HG03558 (cell line): ENCODE measurements at regions not wholly inside any gene's neighbourhood (a gene's known extent, or its start where the extent isn't known, plus 50 kb on each side); places are given as distances from the start of the nearest gene placed in this dataset.
"Not testable (repeated sequence)": the region's sequence is repeated elsewhere in the genome, so short reads cannot be mapped to it uniquely, and the experiment has no call there.

ENCODE experiments used
- ATAC-seq: cut with Tn5 transposase; IDR thresholded peaks from one replicate; pipeline ENCODE4 v1.9.1; 2021; ENCODE audit warnings: moderate number of reproducible peaks; ENCODE audit not compliant: unreplicated experiment; ENCODE audit errors: extremely low read depth

DNA sequence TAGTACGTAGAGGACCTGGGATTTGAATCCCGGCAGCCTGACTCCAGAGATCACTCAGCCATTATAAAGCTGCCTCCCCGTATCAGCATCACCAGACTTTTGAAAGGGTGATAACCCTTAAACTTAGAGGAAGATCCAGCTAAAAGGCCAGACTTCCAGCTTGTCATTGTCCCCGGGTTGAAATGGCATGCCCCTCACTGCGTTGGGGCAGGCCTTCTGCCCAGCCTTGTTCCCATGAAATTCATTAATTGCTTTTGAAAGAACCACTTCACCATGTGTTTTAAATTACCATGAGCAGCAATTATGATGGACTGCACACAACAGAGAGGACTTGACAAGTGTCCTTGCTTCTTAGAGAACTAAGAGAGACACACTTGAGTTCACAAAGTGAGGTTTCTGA lies 269.6 kb upstream of the CRY1 start:
- ATAC-seq = no peak

DNA sequence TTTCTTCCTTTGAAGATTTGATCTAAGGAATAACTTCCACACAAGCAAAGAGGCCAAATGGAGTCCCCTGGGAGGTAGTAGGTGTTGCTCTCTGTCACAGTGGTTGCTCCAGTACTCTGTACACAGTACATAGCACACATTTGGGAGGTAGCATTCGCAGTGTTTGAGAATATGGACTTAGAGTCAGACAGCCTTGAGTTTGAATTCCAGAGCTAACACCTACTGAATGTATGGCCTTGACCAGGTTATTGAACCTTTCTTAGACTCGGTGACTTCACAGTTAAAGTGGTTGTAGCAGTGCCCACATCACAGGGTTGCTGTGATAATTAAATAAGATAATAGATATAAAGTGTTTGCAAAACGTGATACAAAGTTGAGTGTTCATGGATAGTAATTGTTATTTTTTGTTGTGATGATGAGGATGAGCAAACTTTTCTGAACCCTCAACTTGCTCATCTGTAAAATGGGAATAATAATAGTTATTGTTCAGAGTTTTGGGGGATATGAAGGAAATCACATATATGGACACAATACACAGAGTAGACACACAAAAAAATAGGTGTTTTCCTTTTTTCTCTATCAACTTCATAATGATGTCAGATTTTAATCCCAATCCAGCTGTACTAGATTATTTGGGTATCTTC lies 271.6 kb upstream of the CRY1 start:
- ATAC-seq = no peak

DNA sequence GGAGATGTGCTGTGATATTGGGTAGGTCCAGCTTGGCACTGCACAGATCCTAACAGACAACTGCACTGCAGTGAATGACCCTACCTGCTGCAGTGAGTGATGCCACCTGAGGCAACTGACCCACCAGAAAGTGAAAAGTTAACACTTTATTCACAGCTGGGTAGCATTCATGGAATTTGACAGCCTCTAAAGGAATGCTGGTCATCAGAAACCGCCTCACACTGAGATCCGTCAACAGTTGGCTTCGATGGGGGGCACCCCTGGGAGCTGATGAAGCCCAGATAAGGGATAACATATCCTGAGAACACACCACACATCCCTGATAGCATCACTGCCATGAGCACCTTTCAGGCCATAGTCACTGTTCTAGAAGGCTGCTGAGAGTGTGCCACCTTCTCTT lies 272.4 kb upstream of the CRY1 start:
- ATAC-seq = no peak

DNA sequence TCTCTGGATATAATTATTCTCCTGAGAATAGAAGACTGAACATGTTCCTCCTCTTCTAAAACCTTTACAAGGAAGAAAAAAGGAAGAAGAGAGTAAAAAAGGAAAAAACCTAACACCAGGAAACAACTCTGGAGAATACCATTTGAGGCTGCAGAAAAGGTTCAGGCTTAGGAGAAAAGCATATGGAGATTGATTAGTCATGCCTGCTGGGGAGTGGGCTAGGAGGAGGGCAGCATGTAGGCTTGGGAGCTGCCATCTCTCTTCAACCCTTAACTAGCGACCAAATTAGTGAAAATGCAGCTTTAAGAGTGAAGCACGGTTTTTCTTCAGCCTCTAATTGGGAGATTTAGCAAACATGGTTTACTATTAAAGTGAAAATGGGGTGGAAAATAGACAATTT lies 273.0 kb upstream of the CRY1 start:
- no peak for ATAC-seq

DNA sequence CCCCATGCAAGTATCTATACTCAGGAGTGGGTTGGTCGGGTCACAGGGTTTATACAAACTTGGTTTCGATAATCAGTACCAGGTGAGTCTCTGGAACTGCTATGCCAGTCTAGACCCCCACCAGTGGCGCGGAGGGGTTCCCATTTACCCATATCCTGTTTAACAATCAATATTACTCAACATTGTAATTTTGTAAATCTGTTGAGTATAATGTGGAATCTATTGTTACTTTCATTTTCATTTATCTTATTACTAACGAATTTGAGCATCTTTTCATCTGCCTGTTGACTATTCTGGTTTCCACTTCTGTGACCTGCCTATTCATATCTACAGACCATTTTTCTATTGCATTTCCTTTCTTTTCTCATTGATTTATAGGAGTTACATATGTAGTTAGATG lies 275.2 kb upstream of the CRY1 start:
- no peak for ATAC-seq

DNA sequence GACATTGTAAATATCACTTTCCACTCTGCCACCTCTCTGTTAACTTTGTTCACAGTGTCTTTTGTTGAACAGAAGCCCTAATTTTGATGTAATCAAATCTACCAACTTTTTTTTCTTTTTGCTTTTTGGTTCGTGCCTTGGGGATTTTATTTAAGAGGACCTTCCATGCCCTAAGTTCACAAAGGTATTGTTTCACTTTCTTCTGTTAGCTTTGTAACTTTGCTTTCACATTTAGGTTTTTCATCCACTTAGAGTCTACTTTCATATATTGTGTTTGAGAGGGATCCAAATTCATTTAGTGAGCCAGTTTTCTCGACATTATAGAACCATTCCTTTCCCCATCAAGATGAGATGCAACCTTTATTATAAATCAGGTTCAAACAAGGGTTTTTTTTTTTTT lies 275.7 kb upstream of the CRY1 start:
- ATAC-seq = no peak

DNA sequence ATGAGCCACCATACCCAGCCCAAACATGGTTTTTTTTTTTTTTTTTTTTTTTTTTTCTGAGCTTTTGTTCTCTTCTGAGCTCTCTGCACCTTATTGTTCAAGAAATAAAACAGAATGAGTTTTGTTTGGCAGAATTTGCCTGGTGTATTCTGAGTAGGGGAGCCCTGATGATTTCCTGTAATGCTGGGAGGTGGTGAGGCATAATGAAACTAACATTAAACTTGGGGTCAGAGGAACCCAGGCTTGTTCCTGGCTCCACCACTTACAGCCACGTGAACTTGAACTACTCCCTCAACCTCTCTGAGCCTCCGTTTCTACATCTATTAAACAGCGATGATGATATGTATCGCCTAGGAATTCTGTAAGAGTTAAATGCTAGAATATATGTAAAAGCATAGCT lies 276.3 kb upstream of the CRY1 start:
- ATAC-seq = no peak

DNA sequence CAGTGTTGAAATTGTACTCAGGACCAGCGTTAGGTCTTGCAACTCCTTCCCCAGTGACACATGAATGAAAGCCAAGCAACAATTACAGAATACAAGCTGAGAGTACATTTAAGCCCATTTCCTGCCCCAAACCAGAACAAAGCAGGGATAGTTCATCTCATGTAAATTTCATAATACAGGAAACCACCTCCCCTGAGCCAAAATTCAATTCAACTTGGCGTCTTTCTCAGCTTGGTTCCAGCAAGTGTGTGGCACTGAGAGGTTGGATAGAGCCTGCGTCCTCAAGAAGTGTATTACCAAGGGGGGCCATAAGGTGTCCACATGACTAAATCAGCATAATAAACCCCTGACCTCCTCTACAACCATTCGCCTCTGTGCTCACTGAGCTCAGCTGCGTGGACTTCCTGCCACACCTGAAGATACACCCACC lies 278.9 kb upstream of the CRY1 start:
- no peak for ATAC-seq

DNA sequence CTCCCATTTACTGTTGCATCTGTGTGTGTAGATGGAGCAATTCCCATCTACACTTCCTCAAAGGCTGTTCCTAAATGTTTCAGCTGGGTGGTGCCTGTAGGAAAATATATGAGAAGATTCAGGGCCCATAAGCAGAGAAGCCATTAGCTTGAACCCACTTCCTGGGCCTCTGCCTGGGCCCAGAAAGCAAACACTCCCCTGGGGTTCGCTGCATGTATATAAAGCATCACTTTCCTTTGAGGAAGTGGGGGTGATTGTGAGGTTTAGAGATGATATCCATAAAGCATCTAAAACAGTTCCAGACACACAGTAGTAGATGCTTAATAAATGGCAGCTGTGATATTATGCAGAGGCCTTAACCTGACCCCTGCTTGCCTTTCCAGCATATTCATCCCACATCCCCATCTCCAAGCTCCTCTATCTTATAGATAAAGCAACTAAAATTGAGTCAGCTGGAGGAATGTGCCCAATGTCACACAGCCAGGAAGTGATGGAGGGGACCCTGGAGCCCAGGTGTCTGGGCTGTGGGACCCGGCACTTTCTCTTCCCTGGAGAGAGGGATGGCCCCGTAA lies 280.0 kb upstream of the CRY1 start:
- ATAC-seq = no peak

DNA sequence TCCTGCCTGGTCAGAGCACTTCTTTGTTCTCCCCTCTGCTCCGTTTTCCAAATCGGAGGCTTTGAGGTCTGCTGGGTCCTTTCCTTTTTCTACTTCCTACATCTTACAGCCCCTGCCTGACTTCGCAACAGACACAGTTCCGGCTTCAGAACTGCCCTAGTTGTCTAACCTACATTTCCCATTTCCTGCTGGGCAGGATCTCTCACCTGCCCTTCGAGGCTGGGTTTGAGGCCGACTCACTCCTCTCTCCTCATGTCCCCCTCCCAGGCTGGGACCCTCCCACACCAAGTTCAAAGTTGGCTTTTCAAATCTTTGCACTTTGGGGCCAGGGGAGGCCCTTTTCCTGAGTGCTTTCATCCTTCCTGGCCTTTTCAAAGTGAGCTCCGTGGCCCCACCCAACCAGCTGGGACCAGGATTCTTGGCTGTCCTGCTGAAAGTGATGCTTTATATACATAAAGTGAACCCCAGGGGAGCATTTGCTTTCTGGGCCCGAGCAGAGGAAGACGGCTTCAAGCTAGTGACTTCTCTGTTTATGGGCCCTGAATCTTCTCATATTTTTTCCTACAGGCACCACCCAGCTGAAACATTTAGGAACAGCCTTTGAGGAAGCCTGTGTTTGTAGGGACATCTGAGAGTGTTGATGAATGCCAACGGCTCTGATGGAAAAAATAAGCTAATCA lies 281.0 kb upstream of the CRY1 start:
- ATAC-seq = no peak

DNA sequence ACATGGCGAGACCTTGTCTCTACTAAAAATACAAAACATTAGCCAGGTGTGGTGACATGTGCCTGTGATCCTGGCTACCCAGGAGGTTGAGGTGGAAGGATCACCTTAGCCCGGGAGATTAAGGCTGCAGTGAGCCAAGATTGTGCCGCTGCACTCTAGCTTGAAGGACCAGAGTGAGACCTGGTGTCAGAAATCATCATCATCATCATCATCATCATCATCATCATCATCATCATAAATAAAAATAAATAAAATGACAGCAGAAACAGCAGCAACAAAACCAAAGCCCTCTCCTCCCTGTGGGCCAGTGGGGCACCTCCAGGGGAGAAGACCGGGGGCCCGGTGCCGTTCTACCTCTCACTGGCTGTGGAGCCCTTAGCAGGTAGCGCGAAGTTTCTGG lies 281.9 kb upstream of the CRY1 start:
- ATAC-seq = no peak

DNA sequence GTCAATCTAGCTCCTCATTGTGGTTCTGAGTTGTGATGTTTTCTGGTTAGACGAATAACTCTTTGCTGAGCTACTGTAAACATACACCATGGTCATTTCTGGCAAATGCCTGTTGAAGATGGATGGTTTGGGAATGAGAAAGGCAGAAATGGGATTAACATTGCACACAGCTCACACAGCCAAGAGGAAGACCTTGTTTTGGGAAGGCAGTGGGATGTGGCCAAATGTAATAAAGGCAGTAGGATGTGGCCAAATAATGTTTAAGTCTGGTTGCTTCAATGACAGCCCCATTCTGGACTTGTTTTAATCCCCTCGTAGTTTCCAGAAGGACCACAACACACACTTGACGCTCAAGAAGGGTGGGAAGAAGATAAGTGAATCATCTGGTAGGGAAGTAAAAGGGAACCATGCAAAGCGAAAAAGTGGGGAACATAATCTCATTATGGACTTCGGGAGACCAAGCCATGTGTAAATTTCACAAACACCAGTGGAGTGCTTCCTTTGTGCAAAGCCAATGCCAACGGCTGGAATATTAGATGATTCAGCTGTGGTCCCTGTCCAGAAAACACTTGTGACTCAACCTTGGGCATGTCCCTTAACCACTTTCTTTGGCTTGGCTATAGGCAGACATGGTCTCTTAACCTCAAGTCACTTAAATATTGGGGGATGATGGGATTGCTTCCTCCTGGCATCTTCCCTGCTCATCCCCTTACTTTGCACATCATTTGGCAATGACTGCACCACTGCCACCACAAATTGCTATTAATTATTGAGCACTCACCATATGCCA lies 284.4 kb upstream of the CRY1 start:
- no peak for ATAC-seq

DNA sequence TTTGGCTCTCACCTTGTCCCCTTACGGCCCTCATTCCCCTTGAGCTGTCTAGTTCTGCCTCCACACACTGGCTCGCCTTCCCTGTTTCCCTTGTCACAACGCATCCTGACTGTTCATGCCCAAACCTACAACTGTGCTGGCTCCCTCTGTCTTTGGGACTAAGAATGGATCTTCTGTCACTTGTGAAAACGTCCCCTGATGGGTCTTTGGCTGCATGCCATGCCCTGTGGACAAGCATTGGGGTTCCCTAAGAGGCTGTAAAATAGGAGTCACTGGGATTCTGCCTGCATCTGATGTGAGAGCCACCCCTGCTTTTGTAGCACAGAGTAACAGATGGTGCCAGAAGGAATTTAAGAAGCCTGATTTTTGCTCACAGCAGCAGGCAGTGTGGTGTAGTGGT lies 285.3 kb upstream of the CRY1 start:
- no peak for ATAC-seq

DNA sequence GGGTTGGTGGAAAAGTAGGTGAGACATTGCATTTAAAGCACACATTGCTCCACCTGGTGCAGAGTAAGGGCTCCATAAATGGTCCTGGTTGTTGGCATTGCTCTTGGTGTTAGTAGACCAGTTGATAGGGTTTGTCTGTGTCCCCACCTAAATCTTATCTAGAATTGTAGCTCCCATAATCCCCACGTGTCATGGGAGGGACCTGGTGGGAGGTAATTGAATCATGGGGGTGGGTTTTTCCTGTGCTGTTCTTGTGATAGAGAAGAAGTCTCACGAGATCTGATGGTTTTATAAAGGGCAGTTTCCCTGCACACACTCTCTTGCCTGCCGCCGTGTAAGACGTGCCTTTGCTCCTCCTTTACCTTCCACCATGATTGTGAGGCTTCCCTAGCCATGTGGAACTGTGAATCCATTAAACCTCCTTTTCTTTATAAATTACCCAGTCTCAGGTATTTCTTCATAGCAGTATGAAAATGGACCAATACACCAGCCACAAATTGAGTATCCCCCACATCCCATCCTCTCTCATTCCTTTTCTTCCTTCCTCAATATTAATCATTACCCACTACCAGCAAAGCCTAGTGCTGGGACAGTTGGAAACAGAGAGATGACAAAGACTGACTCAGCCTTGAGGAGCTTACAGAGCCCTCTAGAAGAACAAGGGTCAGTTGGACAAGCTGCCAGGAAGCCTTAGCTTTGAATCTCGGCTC lies 285.9 kb upstream of the CRY1 start:
- not testable (repeated sequence) for ATAC-seq

DNA sequence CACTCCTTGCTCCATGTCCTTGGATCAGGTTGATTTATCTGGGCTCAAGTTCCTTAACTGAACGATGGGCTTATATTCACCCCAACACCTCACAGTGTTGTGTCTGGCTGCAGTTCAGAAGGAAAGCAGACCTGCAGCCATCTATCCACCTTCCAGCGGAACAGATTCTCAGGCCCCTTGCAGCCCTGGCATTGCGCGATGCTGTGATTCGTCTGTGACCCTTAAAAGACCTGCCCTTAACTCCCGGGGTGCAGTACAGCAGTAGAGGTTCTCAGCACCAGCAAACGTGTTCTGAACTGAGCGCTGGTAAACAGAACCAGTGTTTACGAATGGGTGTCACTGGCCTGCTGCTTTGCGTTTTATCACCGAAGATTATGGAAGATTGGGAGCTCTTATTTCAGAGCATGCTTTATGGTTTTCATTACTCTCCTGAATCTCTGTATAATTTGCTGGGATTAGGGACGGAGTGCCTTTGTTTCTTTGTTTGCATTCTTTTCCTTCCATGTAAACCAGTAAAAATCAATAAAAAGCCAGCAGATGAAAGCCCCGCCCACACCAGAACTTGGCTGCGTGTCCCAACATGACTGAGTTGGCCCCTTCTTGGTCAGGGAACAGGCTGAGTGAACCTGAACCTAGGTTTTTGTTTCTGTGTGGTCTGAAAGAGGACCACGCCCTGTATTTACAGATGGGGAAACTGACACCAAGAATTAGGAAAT lies 286.7 kb upstream of the CRY1 start:
- ATAC-seq = no peak

DNA sequence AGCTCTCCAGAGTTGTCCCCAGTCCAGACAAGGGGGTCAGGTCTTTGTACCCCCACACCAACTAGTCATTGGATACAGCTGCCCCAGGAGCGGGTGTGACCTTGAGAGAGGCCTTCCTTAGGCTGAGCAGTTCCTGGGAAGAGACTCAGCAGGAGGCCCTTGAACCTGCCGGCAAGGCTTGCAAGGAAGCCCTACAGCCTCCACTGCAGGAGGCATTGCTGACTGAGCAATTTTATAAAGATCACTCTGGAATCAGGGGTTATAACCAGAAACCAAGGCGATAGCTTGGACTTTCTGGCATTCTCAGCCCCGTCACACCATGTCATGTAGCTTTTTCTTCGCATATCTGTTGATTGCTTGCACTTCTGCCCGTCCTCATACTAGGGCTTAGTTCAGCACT lies 291.3 kb upstream of the CRY1 start:
- no peak for ATAC-seq

DNA sequence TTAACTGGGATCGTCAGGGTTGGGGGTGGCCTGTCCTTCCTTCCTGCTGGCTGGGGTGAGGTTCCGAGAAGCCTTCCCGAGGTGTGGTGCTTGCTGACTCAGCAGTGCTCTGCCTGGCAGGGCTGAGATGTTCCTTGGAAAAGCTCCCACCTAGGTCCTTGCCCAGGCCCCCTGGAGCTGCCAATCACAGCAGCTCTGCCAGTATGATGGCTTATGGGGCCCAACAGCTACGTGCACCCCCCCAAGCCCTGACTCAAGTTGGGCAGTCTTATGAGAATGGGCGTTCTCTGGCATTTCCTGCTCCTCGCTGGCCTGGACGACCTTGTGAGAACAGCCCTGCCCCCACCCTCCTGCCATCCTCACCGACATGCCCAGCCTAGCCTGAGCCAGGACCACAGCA lies 292.2 kb upstream of the CRY1 start:
- no peak for ATAC-seq

DNA sequence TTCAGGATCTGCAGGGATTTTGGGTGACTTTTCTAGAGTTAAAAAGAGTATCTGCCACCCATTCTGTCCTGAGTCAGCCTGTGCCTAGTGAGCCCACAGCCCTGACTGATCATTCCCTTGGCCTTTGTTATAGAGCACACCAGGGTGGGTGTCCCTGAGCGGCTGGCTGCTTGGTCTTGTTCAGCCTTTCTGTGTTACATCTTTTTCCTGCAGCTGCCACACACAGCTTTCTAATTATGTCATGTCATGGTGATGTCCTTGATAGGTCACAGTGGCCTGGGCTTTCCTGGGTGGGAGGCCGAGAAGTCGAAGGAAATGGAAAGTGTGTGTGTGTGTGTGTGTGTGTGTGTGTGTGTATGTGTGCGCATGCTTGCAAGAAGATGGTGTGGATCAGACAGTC lies 293.2 kb upstream of the CRY1 start:
- ATAC-seq = no peak

DNA sequence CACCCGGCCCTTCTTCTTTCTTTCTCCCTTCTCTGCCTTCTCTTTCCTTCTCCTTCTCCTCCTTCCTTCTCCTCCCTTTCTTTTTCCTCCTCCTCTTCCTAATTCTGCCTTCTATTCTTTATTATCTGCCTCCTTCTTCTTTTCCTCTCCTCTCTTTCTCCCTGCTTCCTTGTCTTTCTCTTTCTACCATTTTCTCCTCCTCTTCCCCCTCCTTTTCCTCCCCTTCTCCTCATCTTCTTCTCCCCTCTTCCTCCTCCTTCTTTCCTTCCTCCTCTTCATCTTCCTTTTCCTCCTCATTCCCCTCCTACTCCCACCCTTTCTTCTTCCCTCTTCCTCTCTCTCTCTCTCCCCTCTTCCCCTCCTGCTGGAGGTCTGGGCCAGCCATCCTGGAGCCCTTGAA lies 294.9 kb upstream of the CRY1 start:
- no peak for ATAC-seq

DNA sequence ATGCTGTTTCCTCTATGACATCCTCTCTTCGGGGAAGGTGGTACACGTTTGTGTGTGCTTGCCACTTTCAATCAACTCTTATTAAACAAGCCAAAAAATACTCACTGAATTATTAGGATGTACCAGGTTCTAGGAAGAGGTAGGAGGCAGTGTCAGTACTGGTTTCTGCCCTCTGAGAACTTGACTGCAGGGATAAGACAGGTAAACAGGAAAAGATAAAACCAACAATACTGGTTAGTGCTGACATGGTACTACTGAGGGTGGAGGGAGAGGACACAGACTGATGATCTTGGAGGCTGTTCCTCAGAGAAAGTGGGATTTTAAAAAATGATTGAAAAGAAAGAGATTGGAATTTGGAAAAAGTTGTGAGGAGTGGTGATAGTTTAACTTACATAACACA lies 295.2 kb upstream of the PWP1 start:
- ATAC-seq = no peak
